ENCODE measurements at regions not wholly inside any gene's neighbourhood (a gene's known extent, or its start where the extent isn't known, plus 50 kb on each side); places are given as distances from the start of the nearest gene placed in this dataset.
"Not testable (repeated sequence)": the region's sequence is repeated elsewhere in the genome, so short reads cannot be mapped to it uniquely, and the experiment has no call there.

DNA sequence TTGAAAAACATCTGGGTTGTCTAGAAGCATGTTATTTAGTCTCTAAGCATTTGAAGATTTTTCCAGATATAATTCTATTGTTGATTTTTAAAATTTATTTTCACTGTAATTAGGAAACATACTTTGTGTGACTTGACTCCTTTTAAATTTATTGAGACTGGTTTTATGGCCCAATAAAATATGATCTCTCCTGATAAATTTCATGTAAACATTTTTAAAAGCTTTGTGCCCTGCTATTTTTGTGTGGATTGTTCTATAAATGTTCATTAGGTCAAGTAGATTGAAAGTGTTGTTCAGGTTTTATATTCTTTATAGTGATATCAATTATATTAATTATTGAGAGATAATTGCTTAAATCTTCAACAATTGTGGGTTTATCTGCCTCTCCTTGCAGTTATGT, 105.4 kb downstream of the RFX6 start:
- H3K27ac ChIP-seq: no peak overlapping the region
- DNase-seq (ENCODE audit: low read depth, low spot score): no peak

DNA sequence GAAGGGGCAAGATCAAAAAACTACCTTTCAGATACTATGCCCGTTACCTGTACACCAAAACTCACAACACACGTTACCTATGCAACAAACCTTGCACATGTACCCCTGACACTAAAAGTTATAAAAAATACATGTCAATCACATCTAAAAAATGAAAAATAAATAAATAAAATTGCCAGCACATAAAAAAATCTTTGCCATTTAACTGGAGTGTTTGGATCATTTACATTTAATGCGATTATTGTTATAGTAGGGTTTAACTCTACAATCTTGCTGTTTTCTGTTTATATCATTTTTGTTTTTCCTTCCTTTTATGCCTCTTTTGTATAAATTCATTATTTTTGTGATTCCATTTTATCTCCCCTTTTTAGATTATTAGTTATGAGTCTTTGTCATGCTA, 106.3 kb downstream of the RFX6 start:
- no peak for DNase-seq (ENCODE audit: low read depth, low spot score)
- no peak overlapping the region for H3K27ac ChIP-seq

DNA sequence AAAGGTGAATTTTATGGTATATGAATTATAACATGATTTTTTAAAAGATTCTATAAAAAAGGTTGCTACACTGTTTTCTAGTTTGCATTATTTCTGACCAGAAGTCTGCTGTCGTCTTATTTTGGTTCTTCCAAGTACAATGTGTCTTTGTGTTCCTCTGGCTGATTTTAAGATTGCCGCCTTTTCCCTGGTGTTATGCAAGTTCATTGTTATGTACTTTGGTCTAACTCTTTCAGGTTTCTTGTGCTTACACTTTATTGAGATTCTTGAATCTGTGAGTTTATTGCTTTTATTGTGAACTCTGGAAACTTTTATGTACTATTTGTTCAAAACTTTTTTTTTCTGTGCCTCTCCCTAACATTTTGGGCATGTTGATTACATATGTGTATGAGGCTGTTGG, 109.8 kb downstream of the RFX6 start:
- DNase-seq (ENCODE audit: low read depth, low spot score): no peak
- H3K27ac ChIP-seq: no peak overlapping the region

DNA sequence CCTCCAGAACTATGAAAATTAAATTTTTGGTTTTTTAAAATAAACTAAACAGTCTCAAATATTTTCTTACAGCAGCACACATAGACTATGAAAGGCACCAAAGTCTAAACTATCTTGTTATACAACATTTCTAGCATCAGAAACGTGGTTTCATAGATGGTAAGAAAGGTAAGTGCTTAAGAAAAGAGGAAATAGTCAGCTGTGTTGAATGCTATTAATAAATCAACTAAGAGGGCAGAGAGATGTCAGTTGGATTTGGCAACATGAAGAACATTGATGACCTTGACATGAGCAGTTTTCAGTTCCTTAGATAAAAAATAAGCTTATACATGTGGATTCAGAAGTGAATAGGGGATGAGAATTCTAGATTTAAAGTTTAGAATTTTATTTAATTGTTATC, 113.6 kb downstream of the RFX6 start:
- no peak for DNase-seq (ENCODE audit: low read depth, low spot score)
- H3K27ac ChIP-seq: no peak overlapping the region

DNA sequence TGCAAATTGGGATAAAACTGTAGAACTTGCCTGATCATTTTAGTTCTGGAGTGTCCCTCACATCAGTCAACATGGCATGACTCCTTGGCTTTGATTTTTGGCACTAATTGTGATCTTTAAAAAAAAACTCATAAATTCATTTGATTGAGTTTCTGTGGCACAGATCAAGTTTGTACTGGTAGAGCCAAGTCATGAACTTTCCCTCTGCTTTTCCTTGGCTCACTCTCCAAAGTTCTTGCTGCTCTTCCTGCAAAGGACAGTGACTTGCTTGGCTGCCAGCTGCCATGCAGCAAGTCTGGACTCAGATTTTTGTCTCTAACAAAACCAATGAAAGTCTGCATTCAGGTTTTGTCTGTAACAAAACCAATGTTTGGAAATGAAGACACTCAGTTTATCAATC, 115.5 kb downstream of the RFX6 start:
- no peak for DNase-seq (ENCODE audit: low read depth, low spot score)
- no peak overlapping the region for H3K27ac ChIP-seq

DNA sequence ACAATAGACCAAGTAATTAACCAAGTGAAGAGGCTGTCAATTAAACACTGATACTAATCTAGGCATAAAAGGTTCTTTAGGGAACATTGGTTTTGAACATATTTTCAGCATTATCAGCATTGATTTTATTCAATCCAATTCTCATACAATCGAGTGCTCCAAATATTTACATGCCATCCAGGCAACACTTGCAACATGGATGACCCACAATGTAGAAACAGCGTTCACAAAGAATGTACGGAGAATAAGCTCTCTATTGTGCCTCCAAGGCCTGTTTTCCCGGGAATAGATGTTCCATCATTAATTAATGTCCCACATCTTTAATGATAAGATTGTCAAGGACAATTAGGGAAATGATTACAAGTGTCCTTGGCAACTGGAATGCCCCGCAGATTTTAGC, 117.4 kb downstream of the RFX6 start:
- no peak overlapping the region for H3K27ac ChIP-seq
- no peak for DNase-seq (ENCODE audit: low read depth, low spot score)

DNA sequence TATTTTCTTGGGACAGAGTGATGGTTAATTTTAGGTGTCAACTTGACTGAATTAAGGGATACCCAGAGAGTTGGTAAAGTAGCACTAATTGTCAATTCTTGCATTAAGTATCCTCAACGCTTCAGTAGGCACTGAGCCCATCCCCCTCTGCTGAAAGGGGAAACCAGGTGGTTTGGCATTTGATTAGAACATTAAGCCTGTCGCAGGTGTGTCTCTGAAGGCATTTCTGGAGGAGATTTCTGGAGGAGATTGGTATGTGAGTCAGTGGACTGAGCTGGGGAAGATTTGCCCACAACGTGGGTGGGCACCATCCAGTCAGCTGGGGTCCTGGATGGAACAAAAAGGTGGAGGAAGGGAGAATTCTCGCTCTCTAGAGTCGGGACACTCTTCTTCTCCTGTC, 119.8 kb downstream of the RFX6 start:
- no peak for DNase-seq (ENCODE audit: low read depth, low spot score)
- no peak overlapping the region for H3K27ac ChIP-seq

DNA sequence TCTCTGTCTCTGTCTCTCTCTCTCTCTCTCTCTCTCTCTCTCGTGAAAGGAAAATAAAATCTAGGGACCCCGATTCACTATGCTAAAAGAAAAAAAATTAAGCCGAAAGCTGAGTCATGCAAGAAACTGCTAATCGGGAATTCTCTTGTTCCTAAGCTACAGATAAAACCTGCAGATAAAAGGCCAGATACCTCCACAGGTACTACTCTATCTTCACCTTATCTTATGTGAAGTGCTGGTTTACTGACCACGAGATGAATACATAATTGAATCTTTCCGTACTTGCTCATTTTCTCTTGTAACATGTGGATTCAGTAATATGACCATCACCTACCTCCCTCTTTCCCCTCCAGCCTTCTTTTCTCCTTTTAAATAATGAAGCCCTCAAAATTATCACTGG, 120.5 kb downstream of the RFX6 start:
- DNase-seq (ENCODE audit: low read depth, low spot score): no peak
- no peak overlapping the region for H3K27ac ChIP-seq

DNA sequence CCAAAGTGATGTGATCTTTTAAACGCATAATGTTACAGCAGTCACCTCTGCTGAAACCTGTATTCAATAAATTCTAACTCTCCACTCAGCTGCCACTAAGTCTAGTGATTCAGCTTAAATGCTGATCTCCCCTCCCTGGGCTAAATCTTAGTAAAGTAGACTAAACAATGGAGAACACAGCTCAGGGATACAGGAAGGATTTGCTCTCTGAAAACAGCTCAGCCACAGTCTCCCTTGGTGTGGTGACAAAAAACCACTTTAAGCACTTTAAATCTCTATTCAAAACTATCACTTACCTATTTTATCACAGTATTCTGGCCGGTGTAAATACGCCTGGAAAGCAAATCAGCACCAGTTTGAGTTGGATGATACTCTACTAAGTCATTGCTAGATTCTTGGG, 130.6 kb downstream of the RFX6 start:
- no peak for DNase-seq (ENCODE audit: low read depth, low spot score)
- H3K27ac ChIP-seq: no peak overlapping the region

DNA sequence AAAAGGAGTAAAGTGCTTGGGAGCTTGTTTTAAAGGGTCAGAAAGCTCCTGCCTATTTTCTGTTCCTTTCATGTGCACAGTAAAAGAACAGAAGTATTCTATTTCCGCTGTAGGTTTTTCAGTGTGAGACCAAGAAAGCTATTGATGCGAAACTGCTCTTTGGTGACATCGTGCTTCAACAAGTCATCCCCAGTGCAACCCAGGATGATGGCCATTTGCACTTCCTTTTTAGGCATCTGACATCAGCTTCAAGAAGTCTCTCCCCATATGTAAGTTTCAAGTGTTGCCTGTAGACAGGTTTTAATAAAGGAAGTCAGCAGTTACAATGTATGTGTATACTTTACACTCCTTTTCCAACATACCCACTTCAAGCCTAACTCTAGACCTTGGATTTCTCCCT, 131.6 kb downstream of the RFX6 start:
- no peak for DNase-seq (ENCODE audit: low read depth, low spot score)
- H3K27ac ChIP-seq: no peak overlapping the region

DNA sequence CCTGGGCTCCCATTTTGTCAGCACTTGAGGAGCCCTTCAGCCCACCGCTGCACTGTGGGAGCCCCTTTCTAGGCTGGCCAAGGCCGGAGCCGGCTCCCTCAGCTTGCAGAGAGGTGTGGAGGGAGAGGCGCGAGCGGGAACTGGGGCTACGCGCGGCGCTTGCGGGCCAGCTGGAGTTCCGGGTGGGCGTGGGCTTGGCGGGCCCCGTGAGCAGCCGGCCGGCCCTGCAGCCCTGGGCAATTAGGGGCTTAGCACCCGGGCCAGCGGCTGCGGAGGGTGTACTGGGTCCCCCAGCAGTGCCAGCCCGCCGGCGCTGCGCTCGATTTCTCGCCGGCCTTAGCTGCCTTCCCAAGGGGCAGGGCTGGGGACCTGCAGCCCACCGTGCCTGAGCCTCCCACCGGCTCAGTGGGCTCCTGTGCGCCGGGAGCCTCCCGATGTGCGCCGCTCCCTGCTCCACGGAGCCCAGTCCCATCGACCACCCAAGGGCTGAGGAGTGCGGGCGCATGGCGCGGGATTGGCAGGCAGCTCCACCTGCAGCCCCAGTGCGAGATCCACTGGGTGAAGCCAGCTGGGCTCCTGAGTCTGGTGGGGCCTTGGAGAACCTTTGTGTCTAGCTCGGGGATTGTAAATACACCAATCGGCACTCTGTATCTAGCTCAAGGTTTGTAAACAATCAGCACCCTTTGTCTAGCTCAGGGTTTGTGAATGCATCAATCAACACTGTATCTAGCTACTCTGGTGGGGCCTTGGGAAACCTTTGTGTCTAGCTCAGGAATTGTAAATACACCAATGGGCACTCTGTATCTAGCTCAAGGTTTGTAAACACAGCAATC, 137.8 kb downstream of the RFX6 start:
- not testable (repeated sequence) for H3K27ac ChIP-seq; DNase-seq (ENCODE audit: low read depth, low spot score)

DNA sequence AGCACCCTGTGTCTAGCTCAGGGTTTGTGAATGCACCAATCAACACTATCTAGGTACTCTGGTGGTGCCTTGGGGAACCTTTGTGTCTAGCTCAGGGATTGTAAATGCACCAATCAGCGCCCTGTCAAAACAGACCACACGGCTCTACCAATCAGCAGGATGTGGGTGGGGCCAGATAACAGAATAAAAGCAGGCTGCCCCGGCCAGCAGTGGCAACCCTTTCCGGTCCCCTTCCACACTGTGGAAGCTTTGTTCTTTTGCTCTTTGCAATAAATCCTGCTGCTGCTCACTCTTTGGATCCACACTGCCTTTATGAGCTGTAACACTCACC, 138.4 kb downstream of the RFX6 start:
- not testable (repeated sequence) for DNase-seq (ENCODE audit: low read depth, low spot score); H3K27ac ChIP-seq

DNA sequence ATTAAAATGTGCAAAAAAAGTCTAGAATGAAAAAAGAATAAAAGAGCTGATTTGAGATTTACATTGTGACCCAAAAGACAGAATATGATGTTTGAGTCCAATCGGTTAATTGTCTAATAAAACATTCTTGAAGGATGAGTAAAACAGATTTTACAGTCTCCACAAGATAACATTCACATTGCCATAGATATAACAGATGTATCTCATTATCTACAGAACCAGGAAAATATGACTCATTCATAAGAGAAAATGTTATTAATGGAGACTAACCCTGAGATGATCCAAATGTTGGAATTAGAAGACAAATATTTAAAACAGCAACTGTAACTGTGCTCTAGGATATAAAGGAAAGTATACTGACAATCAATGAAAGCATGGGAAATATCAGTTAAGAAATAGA, 141.7 kb downstream of the RFX6 start:
- H3K27ac ChIP-seq: no peak overlapping the region
- DNase-seq (ENCODE audit: low read depth, low spot score): no peak

DNA sequence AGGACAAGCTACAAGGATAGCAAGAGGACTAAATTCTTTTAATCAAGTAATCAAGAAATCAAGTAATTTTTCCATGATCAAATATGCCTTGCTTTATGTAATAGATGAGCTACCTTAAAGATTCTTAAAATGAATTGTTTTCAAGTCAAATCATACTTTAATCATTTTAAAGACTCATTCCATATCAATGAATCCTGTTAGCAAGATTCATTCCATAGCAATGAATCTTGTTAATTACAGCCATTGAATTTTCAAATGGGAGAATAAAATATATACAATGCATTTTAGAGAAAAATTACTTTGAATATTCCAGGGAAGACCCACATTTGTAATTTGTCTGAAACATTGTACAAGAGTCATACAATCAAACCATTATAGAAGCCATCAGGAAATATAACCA, 145.7 kb downstream of the RFX6 start:
- no peak for DNase-seq (ENCODE audit: low read depth, low spot score)
- peak overlapping the region; percentile 32 for H3K27ac ChIP-seq

DNA sequence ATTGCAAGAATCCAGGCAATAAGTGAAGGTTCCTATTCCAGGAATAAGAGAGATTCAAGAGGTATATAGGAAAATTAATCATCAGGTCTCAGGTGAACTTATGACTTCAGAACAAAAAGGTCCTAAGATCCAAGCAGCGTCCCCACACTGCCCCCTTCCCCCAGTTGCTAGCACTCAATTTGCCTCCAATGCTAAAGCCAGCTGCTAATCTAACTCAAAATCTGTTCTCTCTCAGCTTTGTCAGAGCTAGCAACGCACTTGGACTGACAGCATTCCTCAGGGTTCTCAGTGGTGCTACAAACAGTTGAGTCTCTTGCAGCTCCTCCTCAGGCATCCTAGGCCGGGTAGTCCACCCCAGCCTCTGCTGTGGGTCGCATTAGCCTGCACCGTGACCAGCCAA, 148.3 kb downstream of the RFX6 start:
- H3K27ac ChIP-seq: no peak overlapping the region
- DNase-seq (ENCODE audit: low read depth, low spot score): no peak

DNA sequence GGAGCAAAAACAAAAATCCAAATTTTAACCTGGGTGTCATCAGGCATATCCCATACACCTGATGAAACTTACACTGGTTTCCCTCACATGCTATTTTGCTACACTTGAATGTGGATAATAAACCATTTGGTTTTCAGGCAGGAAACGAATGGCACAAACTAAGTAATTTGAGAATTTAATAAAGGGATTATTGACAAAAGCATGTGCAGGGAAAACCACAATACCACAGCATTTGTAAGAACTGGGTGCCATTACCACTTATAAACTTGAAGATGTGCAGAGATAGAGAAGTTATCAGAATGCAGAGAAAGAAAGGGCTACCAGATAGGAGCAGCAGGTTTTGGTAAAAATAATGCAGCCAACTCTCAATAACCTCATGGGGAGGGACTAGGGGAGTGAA, 151.2 kb downstream of the RFX6 start:
- DNase-seq (ENCODE audit: low read depth, low spot score): no peak
- H3K27ac ChIP-seq: no peak overlapping the region

DNA sequence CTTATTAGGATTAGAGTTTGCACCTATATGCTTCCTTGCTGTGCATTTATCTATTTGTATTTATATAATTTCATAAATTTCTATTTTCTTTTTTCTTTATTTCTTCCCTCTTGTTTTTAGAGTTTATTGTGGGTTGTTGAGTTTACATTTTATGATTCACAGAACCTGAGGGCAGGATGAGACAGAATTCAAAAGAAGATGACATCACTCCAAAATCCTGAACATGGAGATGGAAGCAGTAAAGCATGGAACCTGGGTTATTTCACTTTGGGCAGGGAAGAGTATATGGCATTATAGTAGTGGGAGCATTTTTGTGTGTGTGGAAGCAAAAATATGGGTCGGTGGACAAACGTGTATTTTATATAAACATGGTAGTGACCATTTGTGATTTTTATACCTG, 157.5 kb downstream of the RFX6 start:
- no peak for DNase-seq (ENCODE audit: low read depth, low spot score)
- no peak overlapping the region for H3K27ac ChIP-seq

DNA sequence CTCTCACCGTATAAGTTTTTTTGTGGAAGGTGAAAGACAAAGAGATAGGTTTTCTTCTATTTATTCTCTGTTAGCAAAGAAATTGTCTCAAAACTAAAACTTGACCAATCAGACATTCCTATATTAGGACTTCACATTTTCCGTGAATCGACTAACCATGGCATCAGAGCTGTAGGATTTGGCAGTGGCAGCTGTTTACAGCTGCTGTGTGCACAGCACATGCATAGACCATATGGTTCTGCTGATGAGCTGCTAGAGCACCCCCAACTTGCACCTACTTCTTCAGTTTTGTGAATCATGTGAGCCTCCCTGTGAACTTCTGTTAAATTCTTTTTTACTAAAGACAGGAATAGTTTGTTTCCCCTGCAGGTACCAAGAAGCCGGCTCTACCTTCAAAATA, 157.9 kb downstream of the RFX6 start:
- DNase-seq (ENCODE audit: low read depth, low spot score): no peak
- H3K27ac ChIP-seq: no peak overlapping the region

DNA sequence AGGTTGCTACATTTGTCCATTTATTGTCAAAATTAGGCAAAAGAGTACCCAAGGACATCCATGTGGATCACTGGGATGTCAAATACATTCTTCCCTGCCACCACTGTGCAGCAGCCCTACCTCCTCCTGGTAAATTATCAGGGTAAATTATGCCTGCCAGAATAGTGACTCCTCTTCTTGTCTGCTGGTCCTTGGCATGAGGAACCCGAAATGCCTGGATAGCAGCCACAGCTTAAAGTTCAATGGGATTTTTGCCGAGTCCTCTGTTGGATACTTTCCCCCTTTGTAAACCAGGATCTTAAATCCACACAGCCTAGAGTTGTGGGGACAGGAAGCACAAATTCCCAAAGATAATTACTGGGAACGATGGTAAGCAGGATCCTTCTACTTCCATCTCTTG, 173.3 kb downstream of the RFX6 start:
- DNase-seq (ENCODE audit: low read depth, low spot score): no peak
- no peak overlapping the region for H3K27ac ChIP-seq

DNA sequence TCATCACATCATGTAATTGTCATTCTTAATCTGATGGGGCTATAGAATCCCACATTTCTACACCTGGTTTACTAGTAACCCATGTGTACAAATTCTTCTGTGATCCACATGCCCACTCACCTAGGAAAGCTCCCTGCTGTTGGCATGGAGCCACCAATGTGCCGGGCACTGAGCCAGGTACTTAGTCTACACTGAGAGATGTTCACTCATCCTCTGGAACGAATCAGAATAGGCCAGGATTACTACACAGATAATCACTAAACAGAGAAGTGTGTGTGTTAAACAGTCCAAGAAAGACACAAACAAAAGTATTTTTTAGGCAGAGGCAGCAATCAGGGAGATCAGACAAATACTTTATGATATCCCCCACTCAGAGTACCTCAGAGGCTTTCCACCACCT, 193.2 kb upstream of the VGLL2 start:
- no peak for DNase-seq (ENCODE audit: low read depth, low spot score)
- H3K27ac ChIP-seq: no peak overlapping the region

DNA sequence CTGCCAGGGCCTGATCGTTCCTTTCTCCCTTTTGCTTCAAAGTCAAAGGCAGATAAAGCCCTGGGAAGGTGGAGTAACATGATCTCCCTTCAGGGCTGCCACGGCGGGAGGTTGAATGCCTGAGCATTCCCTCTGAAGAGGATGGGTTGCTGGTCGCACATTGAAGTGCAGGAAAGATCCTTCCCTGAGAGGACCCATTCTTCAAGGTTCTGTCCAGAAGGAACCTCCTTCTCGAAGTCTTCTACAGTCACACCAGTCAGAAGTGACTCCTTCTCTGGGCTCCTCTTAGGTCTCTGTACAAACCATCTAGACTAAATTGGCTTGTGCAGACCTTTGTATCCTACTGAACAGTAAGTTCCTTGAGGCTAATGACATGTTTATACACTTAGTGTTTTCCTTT, 192.6 kb upstream of the VGLL2 start:
- H3K27ac ChIP-seq: no peak overlapping the region
- no peak for DNase-seq (ENCODE audit: low read depth, low spot score)

DNA sequence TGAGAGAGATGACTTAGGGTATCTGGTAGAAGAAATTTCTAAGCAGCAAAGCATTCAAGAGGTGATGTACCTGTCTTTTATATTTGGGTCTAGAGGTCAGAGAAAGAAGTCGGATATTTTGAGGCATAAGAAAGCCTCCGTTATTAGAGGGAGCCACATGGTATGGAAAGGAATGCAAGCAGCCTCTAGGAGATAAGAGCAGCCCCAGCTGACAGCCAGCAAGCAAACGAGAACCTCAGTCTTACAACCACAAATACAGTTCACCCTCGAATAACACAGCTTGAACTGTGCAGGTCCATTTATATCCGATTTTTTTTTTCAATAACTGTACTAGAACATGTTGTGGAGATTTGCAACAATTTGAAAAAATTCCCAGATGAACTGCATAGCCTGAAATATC, 190.7 kb upstream of the VGLL2 start:
- H3K27ac ChIP-seq: no peak overlapping the region
- DNase-seq (ENCODE audit: low read depth, low spot score): no peak

DNA sequence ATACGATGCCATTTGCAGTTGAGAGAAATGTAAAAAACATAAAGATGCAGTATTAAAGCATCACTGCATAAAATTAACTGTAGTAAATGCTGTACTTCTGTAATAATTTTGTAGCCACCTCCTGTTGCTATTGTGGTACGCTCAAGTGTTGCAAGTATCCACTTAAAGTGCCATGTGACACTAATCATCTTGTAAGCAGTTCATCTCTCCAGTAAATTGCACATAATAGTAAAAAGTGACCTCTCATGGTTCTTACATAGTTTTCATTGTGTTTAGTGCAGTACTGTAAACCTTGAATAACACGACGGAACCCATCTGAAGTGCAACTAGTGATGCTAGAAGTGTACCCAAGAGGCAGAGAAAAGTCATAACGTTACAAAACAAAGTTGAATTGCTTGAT, 190.1 kb upstream of the VGLL2 start:
- no peak overlapping the region for H3K27ac ChIP-seq
- no peak for DNase-seq (ENCODE audit: low read depth, low spot score)

All from epithelial cell of prostate (primary cell).